ENCODE measurements at regions not wholly inside any gene's neighbourhood (a gene's known extent, or its start where the extent isn't known, plus 50 kb on each side); places are given as distances from the start of the nearest gene placed in this dataset.

GRCh38 chr1:230516889-230517288 lies 90.8 kb upstream of the PGBD5 start:
- TF ChIP-seq POLR2A (IDR thresholded peaks at IDR 0.05) (no peak), CTCF (IDR thresholded peaks at IDR 0.05) (no peak)
